Fibroblast of lung (primary cell): ENCODE measurements at regions not wholly inside any gene's neighbourhood (a gene's known extent, or its start where the extent isn't known, plus 50 kb on each side); places are given as distances from the start of the nearest gene placed in this dataset.

ENCODE experiments used
- CTCF ChIP-seq, 2 donors: IDR thresholded peaks in 1 of 2; conservative IDR thresholded peaks in 1 of 2; 1 replicate in 1 of 2; 2 replicates in 1 of 2; pipeline ENCODE4 v1.5.1; 2011 to 2012; ENCODE audit warnings: low read length in 2 of 2, control low read depth in 1 of 2, inconsistent platforms in 1 of 2, low read depth in 1 of 2, mild to moderate bottlenecking in 1 of 2
- EZH2 ChIP-seq: IDR thresholded peaks from 2 replicates; pipeline ENCODE4 v1.5.1; 2012; ENCODE audit warnings: low read length, control low read depth, mild to moderate bottlenecking; ENCODE audit errors: missing control alignments

GRCh38 chr6:104166055-104166668, 693.6 kb downstream of the HACE1 start:
- TF ChIP-seq CTCF (conservative IDR thresholded peaks at IDR 0.05 in 1 of 2, IDR thresholded peaks at IDR 0.05 in 1 of 2; ENCODE audit: low read depth in 1 of 2, low read length in 2 of 2) (no peak), EZH2 (no peak)
